Upper lobe of left lung (tissue), 6 donors: ENCODE measurements at regions not wholly inside any gene's neighbourhood (a gene's known extent, or its start where the extent isn't known, plus 50 kb on each side); places are given as distances from the start of the nearest gene placed in this dataset.

ENCODE experiments used
- ATAC-seq, 2 donors: fragments of 200-7000 bp; cut with Tn5 transposase; one replicate each; pipeline ENCODE4 v1.9.1; 2022; ENCODE audit warnings: mild to moderate bottlenecking in 2 of 2, moderate library complexity in 2 of 2; ENCODE audit not compliant: low FRiP score in 2 of 2
- DNase-seq, 2 donors: peaks; one replicate each; pipeline ENCODE4 v3.0.0-alpha.2; 2019 to 2020
- H3K27ac ChIP-seq, 4 donors: fragments of 200-600 bp; sonication (generic); one replicate each; pipeline ENCODE4 v1.5.1; 2016 to 2019
- H3K27me3 ChIP-seq, 4 donors: fragments of 200-600 bp; sonication (generic); one replicate each; pipeline ENCODE4 v1.5.1; 2017 to 2019
- H3K36me3 ChIP-seq, 4 donors: fragments of 200-600 bp; sonication (generic); one replicate each; pipeline ENCODE4 v1.5.1; 2016 to 2019
- H3K4me1 ChIP-seq, 4 donors: fragments of 200-600 bp; sonication (generic); one replicate each; pipeline ENCODE4 v1.5.1; 2018 to 2019
- H3K4me3 ChIP-seq, 4 donors: fragments of 200-600 bp; sonication (generic); one replicate each; pipeline ENCODE4 v1.5.1; 2017 to 2019; ENCODE audit warnings: mild to moderate bottlenecking in 2 of 4, moderate library complexity in 1 of 4
- H3K9me3 ChIP-seq, 4 donors: fragments of 200-600 bp; sonication (generic); one replicate each; pipeline ENCODE4 v1.5.1; 2018 to 2019
- CTCF ChIP-seq, 6 experiments: fragments of 450-650 bp in 4 of 6; fragments of 200-600 bp in 2 of 6; sonication (generic) in 2 of 6; IDR thresholded peaks; one replicate each; pipeline ENCODE4 v1.5.1; 2016 to 2019; ENCODE audit warnings: antibody characterized with exemption in 6 of 6
- EP300 ChIP-seq, 4 donors: sonication (generic); formaldehyde crosslinking; IDR thresholded peaks; one replicate each; pipeline ENCODE4 v1.5.1; 2017; ENCODE audit warnings: antibody characterized with exemption in 4 of 4, control low read depth in 2 of 4
- POLR2A ChIP-seq, 4 donors: fragments of 450-650 bp; IDR thresholded peaks; one replicate each; pipeline ENCODE4 v1.5.1; 2016 to 2017; ENCODE audit warnings: antibody characterized with exemption in 4 of 4, mild to moderate bottlenecking in 2 of 4
- POLR2AphosphoS5 ChIP-seq, 2 donors: sonication (generic); formaldehyde crosslinking; IDR thresholded peaks; one replicate each; pipeline ENCODE4 v1.5.1; 2017; ENCODE audit warnings: antibody characterized with exemption in 2 of 2
- WGBS, 2 donors: methylation state at CpG; one replicate each; pipeline ENCODE4 v1.1.5; 2017 to 2018; 5-methylcytosine and 5-hydroxymethylcytosine counted together
- donor health status: DM: no; HTN: no; CAD: no; lungs with moderate emphysema.
- donor health status: DM: no; HTN: yes; CAD: no; lungs with severe emphysema.

- H3K4me1 ChIP-seq, result no peaks in the 10 kb centered on the region
- H3K4me3 ChIP-seq, result no peak overlapping the region
- no peaks in the 10 kb centered on the region for H3K36me3 ChIP-seq
- H3K9me3 ChIP-seq, result no peaks in the 10 kb centered on the region
- WGBS, 2 donors, result 63 to 72% methylated on average over 9 of the region's 9 CpGs
- DNase-seq (no peak), ATAC-seq (peak in 1 of 2 donors; percentile 65)
- H3K27ac ChIP-seq, result no peak overlapping the region
- TF ChIP-seq POLR2AphosphoS5 (IDR thresholded peaks at IDR 0.05) (no peak), EP300 (IDR thresholded peaks at IDR 0.05) (no peak), CTCF (IDR thresholded peaks at IDR 0.05) (no peak), POLR2A (IDR thresholded peaks at IDR 0.05) (no peak)
- H3K27me3 ChIP-seq, result no peaks in the 10 kb centered on the region
Measured at GRCh38 chr11:23897453-23898286, 599.2 kb upstream of the LUZP2 start.

DNA sequence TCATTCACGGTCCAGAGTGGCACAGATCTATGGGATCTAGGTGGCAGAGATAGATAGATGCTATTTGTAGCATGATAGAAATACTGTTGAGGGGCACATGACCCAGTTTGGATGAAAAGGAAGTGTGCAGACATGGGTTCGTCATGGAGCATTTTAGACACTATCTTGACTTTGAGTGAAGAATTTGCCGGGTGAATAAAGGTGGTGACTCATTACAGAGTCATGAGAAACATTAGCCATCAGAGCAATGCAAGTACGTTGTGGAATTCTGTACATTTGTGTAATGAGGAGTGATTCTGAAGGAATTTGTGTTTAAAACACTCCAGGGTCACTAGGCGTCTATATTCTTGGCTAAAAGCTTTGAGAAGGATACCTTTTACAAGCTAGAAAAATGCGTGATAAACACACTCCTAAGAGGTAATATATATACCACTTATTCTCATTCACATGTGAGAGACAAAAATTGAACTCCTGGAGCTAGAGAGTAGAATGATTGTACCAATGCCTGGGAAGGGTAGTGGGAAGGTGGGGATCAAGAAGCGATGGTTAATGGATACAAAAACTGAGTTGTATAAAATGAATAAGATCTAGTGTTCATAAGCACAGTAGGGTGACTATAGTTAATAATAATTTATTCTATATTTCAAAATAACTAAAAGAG is 593.7 kb upstream of the LUZP2 start:
- WGBS, 2 donors, result 57 to 64% methylated on average over 7 of the region's 7 CpGs
- DNase-seq, result no peak
- no peak for ATAC-seq

GRCh38 chr11:23919455-23919854 is 577.4 kb upstream of the LUZP2 start:
- TF ChIP-seq CTCF (IDR thresholded peaks at IDR 0.05) (no peak), POLR2A (IDR thresholded peaks at IDR 0.05) (no peak), EP300 (IDR thresholded peaks at IDR 0.05) (no peak), POLR2AphosphoS5 (IDR thresholded peaks at IDR 0.05) (no peak)
- Histone ChIP-seq H3K4me3 (no peak overlapping the region), H3K27me3 (no peaks in the 10 kb centered on the region), H3K36me3 (no peaks in the 10 kb centered on the region), H3K9me3 (no peaks in the 10 kb centered on the region), H3K27ac (no peak overlapping the region), H3K4me1 (no peaks in the 10 kb centered on the region)
- DNase-seq, result no peak
- ATAC-seq, result no peak
- 92 to 94% methylated on average over 2 of the region's 2 CpGs for WGBS, 2 donors

More for the DNA sequence above, 593.7 kb upstream of the LUZP2 start:
- Histone ChIP-seq H3K27me3 (no peaks in the 10 kb centered on the region), H3K27ac (no peak overlapping the region), H3K4me3 (no peak overlapping the region), H3K9me3 (no peaks in the 10 kb centered on the region), H3K4me1 (no peaks in the 10 kb centered on the region), H3K36me3 (no peaks in the 10 kb centered on the region)
- TF ChIP-seq CTCF (IDR thresholded peaks at IDR 0.05) (no peak), POLR2A (IDR thresholded peaks at IDR 0.05) (no peak), POLR2AphosphoS5 (IDR thresholded peaks at IDR 0.05) (no peak), EP300 (IDR thresholded peaks at IDR 0.05) (no peak)

DNA sequence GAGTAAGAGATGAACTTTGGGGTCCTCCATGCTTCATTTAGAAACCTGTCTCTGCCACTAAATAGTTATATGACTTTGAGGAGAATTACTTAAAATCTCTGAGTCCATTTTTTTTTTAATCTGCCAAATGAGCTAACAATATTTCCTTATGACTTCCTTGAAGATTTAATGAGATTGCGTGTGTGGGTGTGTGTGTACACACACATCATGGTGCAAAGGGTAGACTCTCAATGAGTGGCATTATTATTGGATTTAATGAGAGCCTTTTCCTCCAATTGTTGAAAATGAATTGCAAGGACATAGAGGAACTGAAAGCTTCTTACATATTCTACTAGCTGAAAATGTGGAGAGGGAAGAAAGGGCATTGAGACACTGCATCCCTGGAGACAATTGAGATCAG is 573.5 kb upstream of the LUZP2 start:
- TF ChIP-seq POLR2A (IDR thresholded peaks at IDR 0.05) (no peak), EP300 (IDR thresholded peaks at IDR 0.05) (no peak), POLR2AphosphoS5 (IDR thresholded peaks at IDR 0.05) (no peak), CTCF (IDR thresholded peaks at IDR 0.05) (no peak)
- no peaks in the 10 kb centered on the region for H3K27me3 ChIP-seq
- DNase-seq, result no peak
- H3K9me3 ChIP-seq, result no peaks in the 10 kb centered on the region
- H3K27ac ChIP-seq, result no peak overlapping the region
- WGBS, 2 donors, result 65 to 70% methylated on average over 1 of the region's 1 CpG
- H3K4me3 ChIP-seq, result no peak overlapping the region
- no peak for ATAC-seq
- no peaks in the 10 kb centered on the region for H3K4me1 ChIP-seq
- no peaks in the 10 kb centered on the region for H3K36me3 ChIP-seq
